ENCODE measurements at regions not wholly inside any gene's neighbourhood (a gene's known extent, or its start where the extent isn't known, plus 50 kb on each side); places are given as distances from the start of the nearest gene placed in this dataset.

DNA sequence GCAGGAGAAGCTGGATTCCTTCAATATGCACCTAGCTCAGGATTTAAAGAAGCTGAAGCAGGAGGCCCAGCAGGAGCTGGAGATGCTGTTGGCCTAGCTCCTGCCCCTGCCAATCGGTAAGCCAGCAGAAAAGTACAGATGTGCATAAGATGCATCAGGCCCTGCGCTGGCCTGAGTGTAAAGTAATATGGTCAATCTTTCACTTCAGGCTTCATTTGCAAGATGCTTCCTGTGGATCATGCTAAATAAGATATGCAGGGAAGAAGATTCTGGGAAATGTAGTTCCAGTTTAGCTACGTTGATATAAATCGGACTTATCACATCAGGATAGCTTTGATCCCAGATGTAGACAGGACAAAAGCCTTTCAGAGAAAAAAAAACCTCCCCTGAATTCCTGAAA lies 100.3 kb downstream of the GJA1 start:
- H3K9me3 ChIP-seq (ENCODE audit: low read length) = no peaks in the 10 kb centered on the region
- H3K4me1 ChIP-seq (ENCODE audit: insufficient read depth, low read length) = no peaks in the 10 kb centered on the region
- BruUV-seq (replicated peaks) = no TSS peak
- TF ChIP-seq KMT2A (CRISPR knock-in tag; IDR thresholded peaks at IDR 0.05) (no peak), ZNF251 (CRISPR knock-in tag; IDR thresholded peaks at IDR 0.05) (no peak), ZNF33B (CRISPR knock-in tag; IDR thresholded peaks at IDR 0.05) (no peak), THAP8 (CRISPR knock-in tag; IDR thresholded peaks at IDR 0.05; ENCODE audit: borderline replicate concordance) (no peak), ZBTB38 (CRISPR knock-in tag; IDR thresholded peaks at IDR 0.05) (no peak), ZNF724P (CRISPR knock-in tag; IDR thresholded peaks at IDR 0.05; ENCODE audit: borderline replicate concordance) (no peak), ZNF788 (CRISPR knock-in tag; IDR thresholded peaks at IDR 0.05; ENCODE audit: borderline replicate concordance) (no peak), SP140L (CRISPR knock-in tag; IDR thresholded peaks at IDR 0.05; ENCODE audit: borderline replicate concordance) (no peak), TBP (CRISPR knock-in tag; IDR thresholded peaks at IDR 0.05) (no peak), ZBTB7A (CRISPR knock-in tag; IDR thresholded peaks at IDR 0.05) (no peak), ZBTB8A (CRISPR knock-in tag; IDR thresholded peaks at IDR 0.05; ENCODE audit: borderline replicate concordance, low read depth) (no peak), MYNN (CRISPR knock-in tag; IDR thresholded peaks at IDR 0.05; ENCODE audit: low read depth) (no peak), ZNF607 (CRISPR knock-in tag; IDR thresholded peaks at IDR 0.05; ENCODE audit: borderline replicate concordance) (no peak), SMC3 (IDR thresholded peaks at IDR 0.05; ENCODE audit: low read length) (no peak), CREB3 (CRISPR knock-in tag; IDR thresholded peaks at IDR 0.05) (no peak)
- ATAC-seq (no peak), FAIRE-seq (no peak), DNase-seq (ENCODE audit: low spot score) (no peak)
- H2AFZ ChIP-seq (ENCODE audit: low read length) = no peak overlapping the region
- no peaks in the 10 kb centered on the region for H3K36me3 ChIP-seq (replicated peaks in 1 of 2; ENCODE audit: control insufficient read depth in 1 of 2, insufficient read depth in 2 of 2, low read length in 2 of 2)
- CTCF ChIA-PET (ENCODE audit: low intra/inter-chr PET ratio, low total read pairs) = no interaction called here
- no peaks in the 10 kb centered on the region for H4K20me1 ChIP-seq (ENCODE audit: insufficient read depth, low read length)
- POLR2A ChIA-PET = no interaction called here
- intact Hi-C loops (cut with micrococcal nuclease; ENCODE audit: unreplicated experiment) = no loop called here
- in situ Hi-C loops (cut with HindIII; ENCODE audit: extremely low pct_ligation_motif_present, low pct_unique_long_range_greater_than_20kb) = no loop called here
- H3K4me2 ChIP-seq (ENCODE audit: low read depth, low read length) = no peak overlapping the region
- H3K4me3 ChIP-seq (replicated peaks in 1 of 3; ENCODE audit: insufficient read depth in 1 of 3, low read depth in 2 of 3, low read length in 3 of 3) = no peak overlapping the region
- WGBS (ENCODE audit: low lambda C conversion rate) = 0% methylated on average over 4 of the region's 4 CpGs
- H3K79me2 ChIP-seq (ENCODE audit: insufficient read depth, low read length) = no peaks in the 10 kb centered on the region
- no peak overlapping the region for H3K27ac ChIP-seq (ENCODE audit: extremely low read length, insufficient read depth, low read length)
- no peaks in the 10 kb centered on the region for H3K27me3 ChIP-seq (ENCODE audit: control insufficient read depth in 1 of 2, insufficient read depth in 2 of 2, low read length in 2 of 2)
- no peak overlapping the region for H3K9ac ChIP-seq (ENCODE audit: insufficient read depth, low read depth, low read length)
